NB4 (cell line): ENCODE measurements at regions not wholly inside any gene's neighbourhood (a gene's known extent, or its start where the extent isn't known, plus 50 kb on each side); places are given as distances from the start of the nearest gene placed in this dataset.
"Not testable (repeated sequence)": the region's sequence is repeated elsewhere in the genome, so short reads cannot be mapped to it uniquely, and the experiment has no call there.

ENCODE experiments used
- DNase-seq: peaks from one replicate; pipeline ENCODE4 v3.0.0; 2010; ENCODE audit warnings: low read depth
- H3K4me3 ChIP-seq: one replicate; pipeline ENCODE4 v1.5.1; 2011; ENCODE audit warnings: mild to moderate bottlenecking, low read depth, low read length, moderate library complexity
- CTCF ChIP-seq: IDR thresholded peaks from one replicate; pipeline ENCODE4 v1.5.1; 2012; ENCODE audit warnings: low read depth, low read length
- MAX ChIP-seq: IDR thresholded peaks from 2 replicates; pipeline ENCODE4 v1.6.1; 2011; ENCODE audit warnings: low read depth, low read length
- MYC ChIP-seq: IDR thresholded peaks from 2 replicates; pipeline ENCODE4 v1.6.1; 2011; ENCODE audit warnings: low read depth, low read length
- POLR2A ChIP-seq: IDR thresholded peaks from 2 replicates; pipeline ENCODE4 v1.6.1; 2011; ENCODE audit warnings: mild to moderate bottlenecking; ENCODE audit not compliant: insufficient read length; ENCODE audit errors: extremely low read depth

- no peak for DNase-seq
- H3K4me3 ChIP-seq = no peak overlapping the region
- TF ChIP-seq MAX = no peak
- no peak for TF ChIP-seq CTCF
- no peak for TF ChIP-seq MYC
- no peak for TF ChIP-seq POLR2A
Observed at GRCh38 chr1:217985641-217986040, 299.5 kb upstream of the RRP15 start.

- TF ChIP-seq MAX (no peak), MYC (no peak), CTCF (no peak), POLR2A (no peak)
- H3K4me3 ChIP-seq = no peak overlapping the region
- DNase-seq = no peak
Observed at GRCh38 chr1:217989510-217989909, 295.6 kb upstream of the RRP15 start.

- TF ChIP-seq CTCF = no peak
- no peak for TF ChIP-seq MAX
- no peak for TF ChIP-seq POLR2A
- no peak for TF ChIP-seq MYC
- no peak for DNase-seq
- no peak overlapping the region for H3K4me3 ChIP-seq
Observed at GRCh38 chr1:217993439-217993838, 291.7 kb upstream of the RRP15 start.

GRCh38 chr1:218008296-218008695 lies 276.8 kb upstream of the RRP15 start:
- DNase-seq, H3K4me3 ChIP-seq: not testable (repeated sequence)

- H3K4me3 ChIP-seq, DNase-seq: not testable (repeated sequence)
Observed at GRCh38 chr1:218015106-218015505, 270.0 kb upstream of the RRP15 start.

- no peak overlapping the region for H3K4me3 ChIP-seq
- TF ChIP-seq CTCF (no peak), MYC (no peak), MAX (no peak), POLR2A (no peak)
- DNase-seq = no peak
Observed at GRCh38 chr1:218024211-218024720, 260.8 kb upstream of the RRP15 start.

GRCh38 chr1:218025454-218025853 lies 259.6 kb upstream of the RRP15 start:
- DNase-seq = no peak
- H3K4me3 ChIP-seq = no peak overlapping the region
- TF ChIP-seq CTCF (no peak), POLR2A (no peak), MAX (no peak), MYC (no peak)
